ENCODE measurements at regions not wholly inside any gene's neighbourhood (a gene's known extent, or its start where the extent isn't known, plus 50 kb on each side); places are given as distances from the start of the nearest gene placed in this dataset.
"Not testable (repeated sequence)": the region's sequence is repeated elsewhere in the genome, so short reads cannot be mapped to it uniquely, and the experiment has no call there.

DNA sequence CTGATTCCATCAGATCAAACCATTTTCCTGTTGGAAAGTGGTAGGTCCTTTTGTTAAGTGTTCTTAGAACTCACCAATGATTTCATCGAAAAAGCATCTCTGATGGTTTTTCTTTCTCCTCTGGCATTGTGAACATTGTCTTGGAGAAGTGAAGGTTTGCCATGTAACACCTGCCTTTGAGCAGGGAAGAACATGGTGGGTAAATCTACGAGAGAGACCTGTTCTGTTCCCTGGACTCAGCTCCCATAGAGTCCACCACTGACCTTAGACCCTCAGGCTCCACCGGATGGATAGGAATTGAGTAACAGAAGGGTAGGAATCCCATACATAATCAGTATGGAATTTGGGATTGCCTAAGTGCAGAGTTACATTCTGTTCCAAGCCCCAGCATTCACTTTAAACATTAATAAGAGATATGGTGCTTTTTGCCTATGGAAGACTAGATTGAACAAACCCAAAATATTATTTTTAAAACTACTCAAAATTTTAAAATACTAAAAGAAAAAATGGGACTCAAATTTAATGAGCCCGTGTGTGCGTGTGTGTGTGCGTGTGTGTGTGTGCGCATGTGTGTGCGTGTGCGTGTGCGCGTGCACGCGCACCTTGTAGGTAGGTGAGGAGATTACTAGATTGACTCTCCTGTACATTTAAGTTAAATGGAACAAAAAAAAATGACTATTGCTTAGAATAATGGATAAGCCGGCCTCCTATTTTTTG lies 92.0 kb downstream of the C9orf152 start:
- no peak for DNase-seq (ENCODE audit: low read depth)

DNA sequence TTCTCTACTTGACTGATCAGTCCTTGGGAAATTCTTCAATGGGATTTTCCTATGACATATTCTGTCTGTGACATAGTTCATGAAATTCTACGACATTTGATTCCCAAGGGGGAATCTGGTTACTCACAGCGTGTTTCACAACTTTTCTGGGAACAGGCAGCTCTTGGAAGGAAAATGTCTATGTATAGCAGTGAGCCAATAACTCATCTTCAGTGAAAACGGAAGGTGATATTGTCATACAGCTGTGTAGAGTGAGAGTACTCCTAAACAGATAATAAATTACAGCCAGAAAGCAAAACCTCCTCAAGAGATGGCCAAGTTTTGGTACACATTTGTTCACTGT lies 91.4 kb downstream of the C9orf152 start:
- DNase-seq (ENCODE audit: low read depth): peak; percentile 92

DNA sequence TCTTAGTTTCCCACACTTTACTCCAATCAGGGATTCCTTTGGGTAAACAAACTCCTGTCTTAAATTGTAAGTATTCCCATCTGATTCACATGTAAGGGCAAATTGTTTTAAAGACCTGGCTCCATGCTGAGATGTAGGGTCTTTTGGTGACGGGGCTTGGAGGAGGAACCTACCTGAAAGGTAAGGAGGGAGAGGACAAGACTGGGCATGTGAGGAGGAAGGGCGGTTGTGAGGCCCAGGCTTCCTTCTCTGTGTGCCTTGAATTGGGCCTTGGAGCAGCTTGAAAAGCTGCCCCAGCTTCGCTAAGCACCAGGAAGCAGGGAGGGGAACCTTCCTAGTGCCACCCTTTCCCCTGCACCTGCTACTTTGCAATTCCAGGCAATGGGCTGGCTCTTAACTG lies 86.8 kb downstream of the C9orf152 start:
- DNase-seq (ENCODE audit: low read depth): no peak

DNA sequence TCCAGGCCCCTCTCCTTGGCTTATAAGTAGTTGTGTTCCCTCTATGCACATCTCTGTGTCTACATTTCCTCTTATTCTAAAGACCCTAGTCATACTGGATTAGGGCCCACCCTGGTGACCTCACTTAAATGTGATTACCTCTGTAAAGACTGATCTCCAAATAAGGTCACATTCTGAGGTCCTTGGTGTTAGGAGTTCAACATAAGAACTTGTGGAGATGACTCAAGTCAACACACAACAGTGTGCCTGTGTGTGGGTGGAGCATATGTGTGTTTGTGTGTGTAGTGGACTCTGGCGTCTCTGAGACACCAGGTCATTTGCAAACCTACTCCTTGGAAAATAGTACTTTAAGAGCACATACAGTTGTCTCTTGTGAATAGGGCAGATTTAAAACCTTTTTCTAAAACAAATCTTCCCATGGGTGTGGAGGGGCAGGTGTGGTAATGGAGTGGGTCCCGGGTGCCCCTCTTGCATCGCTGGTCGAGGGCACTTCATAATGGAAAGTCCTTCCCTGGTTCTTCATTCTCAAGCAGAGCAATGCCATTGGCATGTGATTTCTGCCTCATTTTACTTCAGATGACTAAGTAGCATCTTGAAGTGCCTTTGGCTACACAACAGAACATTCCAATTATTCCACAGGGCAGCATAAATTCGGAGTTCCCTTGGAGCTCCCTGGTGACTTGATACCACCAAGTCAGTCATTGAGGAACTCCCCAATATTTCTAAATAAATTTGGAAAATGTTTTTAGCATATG lies 84.4 kb downstream of the C9orf152 start:
- no peak for DNase-seq (ENCODE audit: low read depth)

DNA sequence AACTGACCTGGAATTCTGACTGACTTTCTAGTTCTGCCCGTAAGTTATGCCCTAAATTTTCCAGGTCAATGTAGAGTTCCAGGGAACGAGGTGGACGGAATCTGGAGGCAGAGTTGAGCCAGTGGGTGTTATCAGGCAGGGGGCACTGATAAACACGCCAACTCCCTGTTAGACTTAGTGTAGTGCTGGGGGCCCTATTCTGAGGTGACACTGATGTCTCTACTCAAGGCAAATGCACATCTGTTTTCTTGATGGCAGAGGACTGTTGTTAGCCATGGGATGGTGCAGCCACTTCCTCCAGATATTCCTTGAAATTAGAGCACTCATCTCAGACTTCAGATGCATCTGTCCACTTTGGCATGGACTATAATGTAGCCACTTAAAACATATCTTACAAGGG lies 83.5 kb downstream of the C9orf152 start:
- DNase-seq (ENCODE audit: low read depth): no peak

DNA sequence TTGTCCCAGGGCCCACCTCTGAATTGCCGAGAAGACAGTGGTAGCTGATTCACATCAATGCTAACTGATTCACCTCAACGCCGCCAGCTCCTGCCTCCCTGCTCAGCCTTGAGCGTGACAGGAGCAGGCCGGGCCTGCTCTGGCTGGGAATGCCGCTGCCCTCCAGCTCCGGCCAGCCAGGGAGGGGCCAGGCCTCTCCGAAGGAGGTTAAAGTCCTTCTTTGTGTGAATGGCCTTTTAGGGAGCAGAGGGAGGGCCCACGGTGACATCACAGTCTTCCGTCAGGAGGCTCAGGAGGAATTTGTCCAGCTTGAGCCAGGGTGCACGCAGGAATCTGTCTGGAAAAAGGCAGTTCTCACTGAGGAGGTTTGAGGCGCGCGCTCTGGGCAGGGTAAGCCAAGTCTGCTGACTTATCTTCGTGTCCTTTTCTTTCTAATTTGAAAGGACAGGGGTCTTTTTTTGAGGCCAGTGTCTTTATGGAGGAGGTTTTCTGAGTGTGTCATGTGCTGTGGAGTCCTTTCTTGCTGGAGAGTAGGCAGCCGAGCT lies 82.7 kb downstream of the C9orf152 start:
- peak; percentile 81 for DNase-seq (ENCODE audit: low read depth)

DNA sequence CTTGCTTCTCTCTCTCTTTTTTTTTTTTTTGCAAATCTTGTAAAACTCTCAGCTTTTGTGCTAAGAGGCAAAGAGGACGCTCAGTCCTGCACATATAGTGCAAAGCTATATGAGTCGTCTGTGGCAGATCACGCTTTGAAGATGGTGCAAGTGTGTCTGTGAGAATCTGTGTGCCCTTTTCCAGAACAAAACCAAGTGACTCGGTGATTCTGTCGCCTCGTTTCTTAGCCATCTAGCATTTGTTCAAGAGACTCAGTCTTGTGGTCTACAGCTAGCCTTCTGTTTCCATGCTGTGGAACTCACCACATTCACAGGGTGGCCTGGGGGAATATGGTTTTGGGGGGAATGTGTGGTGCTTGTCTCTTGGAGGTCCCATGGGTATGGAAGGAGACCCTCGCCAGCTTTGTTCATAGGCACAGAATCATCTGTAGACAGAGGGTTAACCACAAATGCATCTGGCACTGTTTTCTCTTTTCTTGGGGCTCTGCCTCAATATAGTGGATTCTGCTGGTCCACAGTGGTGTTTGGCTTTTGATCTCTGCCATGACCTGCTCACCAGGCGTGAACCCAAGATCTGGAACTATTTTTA lies 82.1 kb downstream of the C9orf152 start:
- no peak for DNase-seq (ENCODE audit: low read depth)

DNA sequence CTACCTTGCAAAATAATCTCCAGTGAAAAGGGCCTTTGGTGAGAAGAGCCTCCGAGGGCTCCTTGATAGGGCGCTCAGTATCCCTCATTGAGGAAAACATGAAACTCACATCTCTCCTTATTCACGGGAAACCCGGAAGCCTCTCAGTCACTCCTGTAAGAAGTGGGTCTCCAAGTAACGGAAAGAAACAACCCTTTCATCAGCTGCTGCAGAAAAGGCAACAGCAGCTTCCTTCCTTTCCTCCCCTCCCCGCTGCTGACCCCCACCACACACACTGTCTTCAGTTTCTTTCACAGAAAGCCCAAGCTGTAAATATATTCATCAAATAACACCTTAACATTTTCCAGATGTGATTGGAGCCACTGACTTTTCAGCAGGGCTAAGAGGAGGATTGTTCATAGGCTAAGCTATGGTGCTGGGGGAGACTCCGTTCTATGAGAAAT lies 81.4 kb downstream of the C9orf152 start:
- no peak for DNase-seq (ENCODE audit: low read depth)

DNA sequence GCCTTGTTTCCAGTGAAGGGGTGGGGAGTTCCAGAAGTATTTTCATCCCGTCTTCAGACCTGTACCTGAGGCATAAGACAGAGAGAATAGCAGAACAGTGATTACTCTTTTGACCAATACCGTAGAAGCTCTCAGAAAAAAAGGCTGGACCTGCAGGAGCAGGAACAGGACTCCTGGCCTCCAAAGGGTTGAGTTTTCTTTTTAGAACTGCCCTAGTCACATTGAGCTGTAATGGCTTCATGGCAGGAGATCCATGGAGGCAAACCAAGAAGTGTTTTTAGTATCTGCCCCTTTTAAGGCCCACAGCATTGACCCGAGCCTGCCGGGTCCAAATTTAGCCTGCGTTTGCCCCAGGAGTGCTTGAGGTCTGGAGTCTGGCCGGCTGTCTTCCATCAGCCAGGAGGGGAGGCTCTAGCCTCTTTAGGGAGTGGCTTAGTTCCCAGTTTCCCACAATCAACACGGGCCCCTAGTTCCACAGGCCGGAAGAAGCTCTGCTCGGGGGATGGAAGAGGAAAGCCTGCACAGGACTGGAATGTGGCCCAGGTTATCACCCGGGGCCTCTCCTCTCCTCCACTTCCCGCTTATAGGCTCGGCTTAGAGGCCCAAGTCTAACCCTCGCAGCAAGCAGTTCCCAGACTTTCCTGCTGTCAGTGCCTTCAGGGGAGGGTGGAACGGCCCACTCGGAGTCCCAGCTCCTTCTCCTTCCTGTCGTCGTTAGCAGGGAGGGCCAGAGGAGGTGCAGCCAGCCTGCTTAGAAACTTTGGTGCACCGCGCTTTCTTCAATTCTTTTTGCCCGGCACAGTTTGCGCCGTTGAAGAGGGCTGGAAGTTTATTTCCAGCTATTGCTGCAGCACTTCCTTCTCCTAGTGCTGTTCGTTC lies 80.7 kb downstream of the C9orf152 start:
- DNase-seq (ENCODE audit: low read depth): no peak

DNA sequence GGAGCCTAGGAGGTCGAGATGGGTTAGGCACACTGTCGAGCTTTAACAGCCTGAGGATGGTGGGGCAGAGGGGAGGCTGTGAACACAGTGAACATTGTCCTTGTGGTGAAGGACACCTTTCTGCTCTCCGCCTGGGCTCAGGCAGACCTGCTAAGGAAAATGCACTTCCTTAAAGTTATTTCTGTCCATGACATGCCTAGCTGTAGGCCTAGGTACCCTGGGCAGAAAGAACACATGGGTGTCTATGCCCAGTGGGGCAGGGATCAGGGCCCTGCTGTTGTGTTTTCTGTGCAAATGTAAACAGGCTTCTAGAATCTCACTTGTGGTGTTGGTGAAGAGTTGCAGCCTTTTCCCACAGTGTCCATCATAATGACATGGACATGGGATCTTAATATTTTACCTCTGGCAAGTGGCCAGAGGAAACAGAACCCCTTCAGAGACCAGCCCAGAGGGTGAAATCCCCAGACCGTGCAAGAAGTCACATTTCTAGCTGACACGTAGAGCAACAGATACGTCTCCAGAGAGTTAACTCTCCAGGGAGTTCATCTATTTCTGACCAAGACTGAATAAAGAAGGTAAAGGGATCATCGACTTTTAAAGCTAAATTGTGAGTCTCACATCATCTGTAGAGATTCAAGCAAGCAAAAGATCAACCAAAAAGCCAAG lies 79.2 kb downstream of the C9orf152 start:
- DNase-seq (ENCODE audit: low read depth): no peak

DNA sequence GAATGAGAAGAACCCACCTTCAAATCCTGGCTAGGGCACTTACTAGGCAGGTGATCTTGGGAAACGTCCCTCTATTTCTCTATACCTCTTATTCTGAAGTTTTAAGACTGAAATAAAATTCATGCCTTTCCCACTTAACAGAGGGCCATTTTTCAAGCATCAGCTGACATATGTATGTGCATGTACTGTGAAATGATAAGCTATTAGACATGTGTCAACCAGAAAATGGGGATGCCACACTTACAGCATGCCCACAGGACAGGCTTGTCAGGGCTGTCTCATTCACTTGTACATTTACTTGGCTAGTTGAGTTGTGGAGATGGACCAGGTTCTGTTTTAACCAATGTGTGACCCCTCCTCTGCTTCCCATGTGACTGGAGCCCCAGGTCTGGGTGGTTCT lies 78.5 kb downstream of the C9orf152 start:
- DNase-seq (ENCODE audit: low read depth): no peak

DNA sequence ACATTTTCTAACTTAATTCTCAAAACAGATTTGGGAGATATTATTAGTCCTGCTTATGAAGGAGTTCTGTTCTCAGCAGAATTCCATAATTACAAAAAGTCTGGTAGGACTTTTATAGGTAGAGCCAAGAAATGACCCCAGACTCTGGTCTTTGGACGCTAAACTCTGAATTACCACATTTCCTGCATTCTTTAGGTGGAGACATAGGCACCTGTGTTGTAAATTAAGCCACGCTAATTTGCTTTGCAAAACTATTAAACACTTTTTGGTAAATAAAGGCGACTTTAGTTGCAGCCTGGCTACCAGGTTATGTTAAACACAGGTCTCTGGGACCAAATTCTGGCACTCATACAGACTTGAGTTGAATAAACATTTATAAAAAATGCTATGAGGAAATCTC lies 77.7 kb downstream of the C9orf152 start:
- DNase-seq (ENCODE audit: low read depth): no peak

DNA sequence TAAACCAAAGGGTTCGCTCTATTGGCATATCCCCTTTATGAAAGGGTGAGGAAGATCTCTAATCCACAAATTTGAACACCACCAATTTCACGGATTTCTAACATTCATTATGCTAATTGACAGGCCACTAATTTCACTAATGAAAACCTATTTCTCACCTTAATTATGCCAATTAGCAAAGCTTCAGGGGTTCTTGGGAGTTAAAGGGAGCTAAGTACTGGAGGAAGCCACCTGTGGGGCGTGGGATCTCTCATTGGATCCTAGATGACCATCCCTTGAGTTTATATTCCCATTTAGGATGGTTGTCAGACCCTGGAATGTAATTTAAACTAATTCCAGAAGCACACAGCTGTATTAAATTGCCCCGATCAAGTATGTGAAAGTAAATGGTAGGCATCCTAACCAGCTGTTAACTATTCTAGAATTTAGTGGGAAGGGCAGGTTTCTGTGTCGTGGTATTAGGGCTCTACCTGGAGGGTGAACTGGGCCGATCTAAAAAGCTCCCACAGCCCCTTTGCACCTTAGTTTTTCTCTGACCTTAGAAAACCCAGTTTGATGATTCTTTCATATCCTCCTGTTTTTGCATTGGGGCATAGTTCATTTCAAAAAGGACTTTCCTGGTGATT lies 77.1 kb downstream of the C9orf152 start:
- no peak for DNase-seq (ENCODE audit: low read depth)

DNA sequence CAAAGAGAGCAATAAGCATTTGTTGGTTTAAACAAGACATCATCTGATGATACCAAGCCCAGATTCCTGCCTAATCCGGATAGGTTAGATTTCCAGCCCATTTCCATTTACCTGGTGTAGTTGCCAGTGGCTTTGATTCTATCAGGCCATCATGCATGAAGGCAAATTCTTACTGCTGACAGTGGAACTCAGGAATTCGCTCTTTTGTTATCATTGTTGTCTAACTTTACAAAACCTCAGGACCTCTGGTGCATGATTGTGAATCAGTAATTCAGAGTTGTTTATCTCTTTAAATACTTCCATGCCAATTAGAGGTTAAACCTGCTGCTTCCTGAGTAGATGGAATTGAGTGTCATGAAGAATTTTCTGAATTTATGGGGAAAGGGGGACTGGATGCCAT lies 76.5 kb downstream of the C9orf152 start:
- no peak for DNase-seq (ENCODE audit: low read depth)

DNA sequence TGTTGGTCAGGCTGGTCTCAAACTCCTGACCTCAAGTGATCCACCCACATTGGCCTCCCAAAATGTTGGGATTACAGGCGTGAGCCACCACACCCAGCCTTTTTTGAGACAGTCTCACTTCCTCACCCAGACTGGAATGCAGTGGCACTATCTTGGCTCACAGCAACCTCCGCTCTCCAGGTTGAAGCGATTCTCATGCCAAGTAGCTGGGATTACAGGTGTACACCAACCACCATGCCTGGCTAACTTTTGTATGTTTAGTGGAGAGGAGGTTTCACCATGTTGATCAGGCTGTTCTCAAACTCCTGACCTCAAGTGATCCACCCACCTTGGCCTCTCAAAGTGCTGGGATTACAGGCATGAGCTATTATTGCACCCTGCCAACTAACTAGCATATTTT lies 75.4 kb downstream of the C9orf152 start:
- not testable (repeated sequence) for DNase-seq (ENCODE audit: low read depth)

DNA sequence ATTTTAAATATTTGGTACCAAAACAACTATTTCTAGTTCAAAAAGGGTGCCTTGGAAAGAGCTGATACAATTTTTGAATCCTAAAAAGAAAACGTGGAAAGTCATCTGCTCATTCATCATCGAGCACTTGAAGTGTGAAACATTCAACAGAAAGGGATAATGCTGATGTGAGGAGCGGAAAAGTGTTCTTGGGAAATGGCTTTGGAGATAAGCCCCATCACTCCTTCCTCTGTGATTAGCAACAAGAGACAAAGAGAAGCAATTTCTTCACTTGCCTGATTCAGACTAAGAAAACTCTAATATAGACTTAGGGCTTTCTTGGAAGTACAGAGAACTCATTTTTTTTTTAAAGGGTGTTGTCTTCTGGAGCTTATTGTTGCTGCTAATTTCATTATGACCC lies 74.9 kb downstream of the C9orf152 start:
- DNase-seq (ENCODE audit: low read depth): no peak

DNA sequence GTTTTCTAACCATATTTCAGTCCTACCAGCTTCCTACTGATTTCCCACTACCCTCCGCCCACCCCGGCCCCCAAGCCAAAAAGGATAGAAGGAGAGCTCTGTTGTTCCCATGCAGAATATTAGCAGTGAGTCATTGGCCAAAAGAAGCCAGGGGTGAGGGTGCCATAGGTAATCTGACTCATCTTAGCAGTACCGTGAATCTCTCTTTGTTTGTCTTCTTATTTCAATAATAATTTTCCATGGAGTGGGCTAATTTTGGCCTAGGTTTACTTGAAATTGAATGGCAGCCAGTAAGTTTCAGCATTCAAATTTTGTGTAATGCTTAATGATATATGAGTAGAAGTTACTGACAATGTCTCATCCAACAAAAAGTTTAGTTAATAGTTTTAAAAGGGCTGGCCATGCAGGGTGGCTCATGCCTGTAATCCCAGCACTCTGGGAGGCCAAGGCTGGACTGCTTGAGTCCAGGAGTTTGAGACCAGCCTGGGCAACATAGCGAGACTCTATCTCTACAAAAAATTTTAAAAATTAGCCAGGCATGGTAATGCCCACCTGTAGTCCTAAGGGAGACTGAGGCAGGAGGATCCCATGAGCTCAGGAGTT lies 74.2 kb downstream of the C9orf152 start:
- no peak for DNase-seq (ENCODE audit: low read depth)

DNA sequence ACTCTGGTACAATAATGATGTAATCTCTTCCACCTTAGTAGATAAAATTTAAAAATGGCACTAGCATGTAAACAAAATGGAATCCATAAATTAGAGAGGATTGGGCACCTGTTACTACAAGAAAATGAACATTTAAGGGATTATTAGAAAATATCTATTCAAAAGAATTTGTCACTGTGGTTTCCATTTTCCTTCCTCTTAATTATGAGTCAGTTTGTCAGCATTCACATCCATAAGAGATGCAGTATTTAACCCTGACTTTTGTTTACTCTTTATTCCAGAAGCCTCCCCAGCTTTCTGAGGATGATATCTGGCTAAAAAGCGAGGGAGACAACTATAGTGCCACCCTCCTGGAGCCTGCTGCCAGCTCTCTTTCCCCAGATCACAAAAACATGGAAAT lies 72.1 kb downstream of the C9orf152 start:
- DNase-seq (ENCODE audit: low read depth): no peak

DNA sequence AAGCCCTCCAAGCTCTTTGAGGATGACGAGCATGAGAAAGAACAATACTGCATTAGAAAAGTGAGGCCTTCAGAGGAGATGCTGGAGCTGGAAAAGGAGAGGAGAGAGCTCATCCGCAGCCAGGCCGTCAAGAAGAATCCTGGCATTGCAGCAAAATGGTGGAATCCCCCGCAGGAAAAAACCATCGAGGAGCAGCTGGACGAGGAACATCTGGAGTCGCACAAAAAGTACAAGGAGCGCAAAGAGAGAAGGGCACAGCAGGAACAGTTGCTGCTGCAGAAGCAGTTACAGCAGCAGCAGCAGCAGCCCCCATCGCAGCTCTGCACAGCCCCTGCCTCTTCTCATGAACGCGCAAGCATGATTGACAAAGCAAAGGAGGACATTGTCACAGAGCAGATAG lies 71.2 kb downstream of the C9orf152 start:
- no peak for DNase-seq (ENCODE audit: low read depth)

DNA sequence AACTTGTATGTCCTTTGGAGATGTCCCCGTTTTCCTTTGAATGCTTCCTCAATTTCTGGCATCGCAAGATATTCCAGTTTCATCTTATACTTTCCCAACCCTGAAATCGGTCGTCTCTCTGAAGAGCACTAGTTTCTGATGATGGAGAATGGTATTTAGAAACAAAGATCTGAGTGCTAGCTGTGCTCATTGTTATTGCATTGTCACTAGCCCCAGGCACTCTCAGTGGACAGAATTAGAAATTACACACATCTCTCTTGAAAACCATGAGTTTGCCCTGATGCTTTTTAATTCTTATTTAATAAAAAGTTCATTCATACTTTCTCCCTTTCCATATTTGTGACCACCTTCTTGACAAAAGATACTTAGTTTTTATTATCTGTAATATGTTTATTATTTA lies 67.7 kb downstream of the C9orf152 start:
- DNase-seq (ENCODE audit: low read depth): no peak
